HL-60 (cell line): ENCODE measurements at regions not wholly inside any gene's neighbourhood (a gene's known extent, or its start where the extent isn't known, plus 50 kb on each side); places are given as distances from the start of the nearest gene placed in this dataset.

Source experiments
- DNase-seq, 2 experiments: peaks; one replicate each; pipeline ENCODE4 v3.0.0-alpha.2; 2010 to 2020; ENCODE audit warnings: low read depth in 1 of 2, low spot score in 1 of 2
- H3K27ac ChIP-seq: fragments of 250-450 bp; sonication (Bioruptor Pico); replicated peaks from 2 replicates; pipeline ENCODE4 v1.5.1; 2020; ENCODE audit warnings: mild to moderate bottlenecking, moderate library complexity
- H3K27me3 ChIP-seq: fragments of 250-450 bp; sonication (Bioruptor Pico); 2 replicates; pipeline ENCODE4 v1.5.1; 2021; ENCODE audit warnings: mild to moderate bottlenecking, moderate library complexity; ENCODE audit not compliant: insufficient read depth, poor library complexity, severe bottlenecking
- H3K4me3 ChIP-seq: replicated peaks from 2 replicates; pipeline ENCODE4 v1.5.1; 2011; ENCODE audit warnings: mild to moderate bottlenecking, control low read depth, low read length; ENCODE audit not compliant: insufficient read depth
- CTCF ChIP-seq: IDR thresholded peaks from one replicate; pipeline ENCODE4 v1.5.1; 2011; ENCODE audit warnings: low read length, control low read depth, inconsistent platforms; ENCODE audit not compliant: insufficient read depth
- GABPA ChIP-seq: IDR thresholded peaks from 2 replicates; pipeline ENCODE4 v1.6.1; 2012; ENCODE audit warnings: low read depth
- POLR2AphosphoS5 ChIP-seq: IDR thresholded peaks from 2 replicates; pipeline ENCODE4 v1.6.1; 2012; ENCODE audit warnings: low read depth
- REST ChIP-seq: IDR thresholded peaks from 2 replicates; pipeline ENCODE4 v1.6.1; 2012; ENCODE audit warnings: low read depth; ENCODE audit not compliant: insufficient replicate concordance
- SPI1 ChIP-seq: IDR thresholded peaks from 2 replicates; pipeline ENCODE4 v1.6.1; 2012; ENCODE audit warnings: low read depth, mild to moderate bottlenecking, borderline replicate concordance

DNA sequence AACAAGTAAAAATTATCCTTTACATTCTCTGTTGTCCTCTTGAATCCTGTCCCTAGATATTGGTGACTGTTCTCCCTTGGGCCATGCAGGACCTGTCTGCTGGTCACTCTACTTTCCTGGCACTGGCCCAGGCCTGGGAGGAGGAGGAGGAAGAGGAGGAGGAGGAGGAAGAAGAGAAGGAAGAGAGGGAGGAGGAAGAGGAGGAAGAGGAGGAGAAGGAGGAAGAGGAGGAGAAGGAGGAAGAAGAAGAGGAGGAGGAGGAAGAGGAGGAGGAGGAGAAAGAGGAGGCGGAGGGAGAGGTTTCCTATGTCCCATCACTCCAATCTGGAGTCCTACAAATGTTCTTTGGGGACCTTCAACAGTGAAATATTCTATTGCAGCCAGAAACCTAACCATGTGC is 97.3 kb upstream of the NAMPT start:
- Histone ChIP-seq H3K27me3 (no peaks in the 10 kb centered on the region), H3K4me3 (no peak overlapping the region), H3K27ac (no peak overlapping the region)
- DNase-seq: no peak
- TF ChIP-seq SPI1 (no peak), GABPA (no peak), POLR2AphosphoS5 (no peak), REST (no peak)

- Histone ChIP-seq H3K27me3 (no peaks in the 10 kb centered on the region), H3K4me3 (no peak overlapping the region), H3K27ac (no peak overlapping the region)
- DNase-seq: no peak
- no peak for TF ChIP-seq SPI1
- TF ChIP-seq GABPA: no peak
- TF ChIP-seq REST: no peak
- TF ChIP-seq POLR2AphosphoS5: no peak
- TF ChIP-seq CTCF: no peak
Observed at GRCh38 chr7:106381252-106381651, 96.5 kb upstream of the NAMPT start.

DNA sequence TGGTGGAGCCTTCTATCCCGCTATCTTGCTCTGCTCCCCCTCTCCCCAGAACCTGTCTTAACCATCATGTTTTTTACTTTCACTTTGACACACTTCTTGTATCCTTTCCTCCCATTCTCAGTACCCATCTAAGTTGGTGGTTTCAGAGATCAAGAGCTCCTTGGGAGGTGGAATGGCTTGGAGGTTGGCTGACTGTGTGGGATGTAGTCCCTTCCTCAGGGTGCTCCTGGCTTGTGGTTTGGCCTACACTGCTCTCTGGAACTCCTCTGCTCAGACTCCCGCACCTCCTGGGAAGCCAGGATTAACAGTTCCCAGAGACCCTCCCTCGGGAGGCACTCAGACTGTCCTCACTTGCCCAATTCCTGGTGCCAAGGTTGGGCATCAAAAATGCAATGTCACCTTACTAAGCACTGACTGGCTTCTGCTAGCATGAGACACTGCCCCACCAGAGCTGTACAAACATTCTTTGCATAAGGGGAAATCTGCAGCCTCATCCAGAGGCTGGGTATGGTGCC is 93.1 kb upstream of the NAMPT start:
- TF ChIP-seq SPI1 (no peak), POLR2AphosphoS5 (no peak), REST (no peak), GABPA (no peak), CTCF (no peak)
- Histone ChIP-seq H3K4me3 (no peak overlapping the region), H3K27me3 (no peaks in the 10 kb centered on the region), H3K27ac (no peak overlapping the region)
- DNase-seq: no peak
